Stimulated activated CD8-positive, alpha-beta memory T cell treated with anti-CD3 and anti-CD28 coated beads, Interleukin-2, amount 100 ng/mL, for 1 hour (primary cell): ENCODE measurements at regions not wholly inside any gene's neighbourhood (a gene's known extent, or its start where the extent isn't known, plus 50 kb on each side); places are given as distances from the start of the nearest gene placed in this dataset.
"Not testable (repeated sequence)": the region's sequence is repeated elsewhere in the genome, so short reads cannot be mapped to it uniquely, and the experiment has no call there.

Experiments
- DNase-seq, 2 donors: peaks; one replicate each; pipeline ENCODE4 v3.0.0-alpha.2; 2020; ENCODE audit warnings: low read depth in 2 of 2

GRCh38 chrX:124181515-124181914 is 150.9 kb upstream of the TEX13D start:
- not testable (repeated sequence) for DNase-seq

- no peak for DNase-seq
Observed at GRCh38 chrX:124190440-124190839, 142.0 kb upstream of the TEX13D start.

- DNase-seq, result no peak
Observed at GRCh38 chrX:124194199-124194598, 138.3 kb upstream of the TEX13D start.

- no peak for DNase-seq
Observed at GRCh38 chrX:124194901-124195300, 137.6 kb upstream of the TEX13D start.

GRCh38 chrX:124203311-124203710 is 129.1 kb upstream of the TEX13D start:
- no peak for DNase-seq

- DNase-seq, result no peak
Observed at GRCh38 chrX:124208660-124209059, 123.8 kb upstream of the TEX13D start.

GRCh38 chrX:124209792-124210576 is 122.5 kb upstream of the TEX13D start:
- no peak for DNase-seq

- no peak for DNase-seq
Observed at GRCh38 chrX:124211312-124211942, 121.0 kb upstream of the TEX13D start.

- no peak for DNase-seq
Observed at GRCh38 chrX:124212622-124213021, 119.8 kb upstream of the TEX13D start.

- DNase-seq, result no peak
Observed at GRCh38 chrX:124215786-124216185, 116.7 kb upstream of the TEX13D start.

- DNase-seq, result no peak
Observed at GRCh38 chrX:124216396-124217115, 115.9 kb upstream of the TEX13D start.

- peak; percentile 16 to 35 for DNase-seq
Observed at GRCh38 chrX:124217304-124218251, 114.9 kb upstream of the TEX13D start.

GRCh38 chrX:124223524-124223923 is 108.9 kb upstream of the TEX13D start:
- DNase-seq, result no peak

GRCh38 chrX:124224528-124224927 is 107.9 kb upstream of the TEX13D start:
- DNase-seq, result no peak

GRCh38 chrX:124226129-124226528 is 106.3 kb upstream of the TEX13D start:
- no peak for DNase-seq

GRCh38 chrX:124228849-124229248 is 103.6 kb upstream of the TEX13D start:
- no peak for DNase-seq

GRCh38 chrX:124229374-124229773 is 103.1 kb upstream of the TEX13D start:
- no peak for DNase-seq

- no peak for DNase-seq
Observed at GRCh38 chrX:124230655-124231450, 101.6 kb upstream of the TEX13D start.

GRCh38 chrX:124231451-124231759 is 101.1 kb upstream of the TEX13D start:
- no peak for DNase-seq

GRCh38 chrX:124232523-124233201 is 99.8 kb upstream of the TEX13D start:
- no peak for DNase-seq
